HL-60 (cell line): ENCODE measurements at regions not wholly inside any gene's neighbourhood (a gene's known extent, or its start where the extent isn't known, plus 50 kb on each side); places are given as distances from the start of the nearest gene placed in this dataset.

ENCODE experiments used
- DNase-seq, 2 experiments: peaks; one replicate each; pipeline ENCODE4 v3.0.0-alpha.2; 2010 to 2020; ENCODE audit warnings: low read depth in 1 of 2, low spot score in 1 of 2
- H3K27ac ChIP-seq: fragments of 250-450 bp; sonication (Bioruptor Pico); replicated peaks from 2 replicates; pipeline ENCODE4 v1.5.1; 2020; ENCODE audit warnings: mild to moderate bottlenecking, moderate library complexity
- H3K27me3 ChIP-seq: fragments of 250-450 bp; sonication (Bioruptor Pico); 2 replicates; pipeline ENCODE4 v1.5.1; 2021; ENCODE audit warnings: mild to moderate bottlenecking, moderate library complexity; ENCODE audit not compliant: insufficient read depth, poor library complexity, severe bottlenecking
- H3K4me3 ChIP-seq: replicated peaks from 2 replicates; pipeline ENCODE4 v1.5.1; 2011; ENCODE audit warnings: mild to moderate bottlenecking, control low read depth, low read length; ENCODE audit not compliant: insufficient read depth
- CTCF ChIP-seq: IDR thresholded peaks from one replicate; pipeline ENCODE4 v1.5.1; 2011; ENCODE audit warnings: low read length, control low read depth, inconsistent platforms; ENCODE audit not compliant: insufficient read depth
- GABPA ChIP-seq: IDR thresholded peaks from 2 replicates; pipeline ENCODE4 v1.6.1; 2012; ENCODE audit warnings: low read depth
- POLR2AphosphoS5 ChIP-seq: IDR thresholded peaks from 2 replicates; pipeline ENCODE4 v1.6.1; 2012; ENCODE audit warnings: low read depth
- REST ChIP-seq: IDR thresholded peaks from 2 replicates; pipeline ENCODE4 v1.6.1; 2012; ENCODE audit warnings: low read depth; ENCODE audit not compliant: insufficient replicate concordance
- SPI1 ChIP-seq: IDR thresholded peaks from 2 replicates; pipeline ENCODE4 v1.6.1; 2012; ENCODE audit warnings: low read depth, mild to moderate bottlenecking, borderline replicate concordance

- TF ChIP-seq CTCF (no peak), GABPA (no peak), POLR2AphosphoS5 (no peak), REST (no peak), SPI1 (no peak)
- no peak overlapping the region for H3K4me3 ChIP-seq
- H3K27ac ChIP-seq = no peak overlapping the region
- DNase-seq = no peak
- H3K27me3 ChIP-seq = no peaks in the 10 kb centered on the region
Observed at GRCh38 chr1:213934649-213935048, 53.1 kb upstream of the PROX1 start.

- Histone ChIP-seq H3K27ac (no peak overlapping the region), H3K27me3 (no peaks in the 10 kb centered on the region), H3K4me3 (no peak overlapping the region)
- TF ChIP-seq CTCF = no peak
- TF ChIP-seq REST = no peak
- TF ChIP-seq SPI1 = no peak
- TF ChIP-seq POLR2AphosphoS5 = no peak
- TF ChIP-seq GABPA = no peak
- no peak for DNase-seq
Observed at GRCh38 chr1:213936571-213936970, 51.2 kb upstream of the PROX1 start.
